ENCODE measurements at regions not wholly inside any gene's neighbourhood (a gene's known extent, or its start where the extent isn't known, plus 50 kb on each side); places are given as distances from the start of the nearest gene placed in this dataset.

DNA sequence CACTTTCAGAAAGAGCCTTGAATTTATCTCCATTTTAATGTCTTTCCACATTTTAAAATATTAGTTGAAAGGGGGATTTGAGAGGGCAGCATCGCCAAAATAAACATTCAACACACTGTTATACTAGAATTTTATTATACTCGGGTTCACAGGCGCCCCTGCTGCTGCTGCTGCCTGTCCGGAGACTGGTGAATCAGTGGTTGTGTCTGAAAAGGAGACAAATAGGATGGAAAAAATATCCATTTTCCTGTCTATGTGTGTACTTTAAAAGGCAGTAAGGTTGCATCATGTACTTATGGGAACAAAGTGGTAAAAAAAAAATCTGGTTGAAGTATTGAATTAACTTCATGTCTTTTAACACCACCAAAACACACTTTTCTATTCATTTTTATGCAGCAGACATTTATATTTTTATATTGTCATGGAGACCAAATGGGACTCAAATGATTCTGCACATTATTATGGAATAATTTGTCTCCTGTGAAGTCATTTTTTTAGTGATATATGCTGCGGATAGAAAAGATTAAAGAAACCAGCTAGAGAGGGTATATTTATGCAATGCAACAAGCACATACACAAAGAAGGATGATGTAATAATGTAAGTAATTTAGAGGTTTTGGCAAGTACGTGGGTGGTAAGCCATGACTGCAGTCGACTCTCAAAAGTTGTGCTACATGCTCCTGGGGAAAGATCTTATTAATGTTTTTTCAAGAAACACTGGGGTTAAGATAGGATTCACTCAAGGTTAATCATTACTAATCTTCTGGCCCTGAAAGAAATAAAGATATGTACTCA is 759.0 kb upstream of the SOX9 start:
- no peak overlapping the region for H3K27ac ChIP-seq (ENCODE audit: insufficient read depth, low read length)
- H4K91ac ChIP-seq (ENCODE audit: insufficient read depth, low read depth, low read length): no peak overlapping the region
- TF ChIP-seq, protein P1, sequence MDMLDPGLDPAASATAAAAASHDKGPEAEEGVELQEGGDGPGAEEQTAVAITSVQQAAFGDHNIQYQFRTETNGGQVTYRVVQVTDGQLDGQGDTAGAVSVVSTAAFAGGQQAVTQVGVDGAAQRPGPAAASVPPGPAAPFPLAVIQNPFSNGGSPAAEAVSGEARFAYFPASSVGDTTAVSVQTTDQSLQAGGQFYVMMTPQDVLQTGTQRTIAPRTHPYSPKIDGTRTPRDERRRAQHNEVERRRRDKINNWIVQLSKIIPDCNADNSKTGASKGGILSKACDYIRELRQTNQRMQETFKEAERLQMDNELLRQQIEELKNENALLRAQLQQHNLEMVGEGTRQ (IDR thresholded peaks at IDR 0.05; ENCODE audit: low read depth, low read length): no peak
- TF ChIP-seq, protein P2, sequence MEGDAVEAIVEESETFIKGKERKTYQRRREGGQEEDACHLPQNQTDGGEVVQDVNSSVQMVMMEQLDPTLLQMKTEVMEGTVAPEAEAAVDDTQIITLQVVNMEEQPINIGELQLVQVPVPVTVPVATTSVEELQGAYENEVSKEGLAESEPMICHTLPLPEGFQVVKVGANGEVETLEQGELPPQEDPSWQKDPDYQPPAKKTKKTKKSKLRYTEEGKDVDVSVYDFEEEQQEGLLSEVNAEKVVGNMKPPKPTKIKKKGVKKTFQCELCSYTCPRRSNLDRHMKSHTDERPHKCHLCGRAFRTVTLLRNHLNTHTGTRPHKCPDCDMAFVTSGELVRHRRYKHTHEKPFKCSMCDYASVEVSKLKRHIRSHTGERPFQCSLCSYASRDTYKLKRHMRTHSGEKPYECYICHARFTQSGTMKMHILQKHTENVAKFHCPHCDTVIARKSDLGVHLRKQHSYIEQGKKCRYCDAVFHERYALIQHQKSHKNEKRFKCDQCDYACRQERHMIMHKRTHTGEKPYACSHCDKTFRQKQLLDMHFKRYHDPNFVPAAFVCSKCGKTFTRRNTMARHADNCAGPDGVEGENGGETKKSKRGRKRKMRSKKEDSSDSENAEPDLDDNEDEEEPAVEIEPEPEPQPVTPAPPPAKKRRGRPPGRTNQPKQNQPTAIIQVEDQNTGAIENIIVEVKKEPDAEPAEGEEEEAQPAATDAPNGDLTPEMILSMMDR (conservative IDR thresholded peaks at IDR 0.05; ENCODE audit: low read depth, low read length): no peak
- TF ChIP-seq MXI1 (IDR thresholded peaks at IDR 0.05; ENCODE audit: borderline replicate concordance, low read depth, low read length): no peak
- peak; percentile 90 for TF ChIP-seq CEBPB (IDR thresholded peaks at IDR 0.05; ENCODE audit: low read depth, low read length)
- TF ChIP-seq RAD21 (IDR thresholded peaks at IDR 0.05; ENCODE audit: low read length): no peak
- TF ChIP-seq RCOR1 (IDR thresholded peaks at IDR 0.05; ENCODE audit: insufficient replicate concordance, low read length): no peak
- no peak for TF ChIP-seq RFX5 (IDR thresholded peaks at IDR 0.05; ENCODE audit: low read depth, low read length)
- TF ChIP-seq SMC3 (IDR thresholded peaks at IDR 0.05; ENCODE audit: low read depth, low read length): no peak
- no peak for TF ChIP-seq MAZ (IDR thresholded peaks at IDR 0.05; ENCODE audit: borderline replicate concordance, low read depth, low read length)
- TF ChIP-seq, protein P3, sequence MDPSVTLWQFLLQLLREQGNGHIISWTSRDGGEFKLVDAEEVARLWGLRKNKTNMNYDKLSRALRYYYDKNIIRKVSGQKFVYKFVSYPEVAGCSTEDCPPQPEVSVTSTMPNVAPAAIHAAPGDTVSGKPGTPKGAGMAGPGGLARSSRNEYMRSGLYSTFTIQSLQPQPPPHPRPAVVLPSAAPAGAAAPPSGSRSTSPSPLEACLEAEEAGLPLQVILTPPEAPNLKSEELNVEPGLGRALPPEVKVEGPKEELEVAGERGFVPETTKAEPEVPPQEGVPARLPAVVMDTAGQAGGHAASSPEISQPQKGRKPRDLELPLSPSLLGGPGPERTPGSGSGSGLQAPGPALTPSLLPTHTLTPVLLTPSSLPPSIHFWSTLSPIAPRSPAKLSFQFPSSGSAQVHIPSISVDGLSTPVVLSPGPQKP (IDR thresholded peaks at IDR 0.05; ENCODE audit: borderline replicate concordance, low read depth, low read length): no peak
- no peak for TF ChIP-seq CHD1 (IDR thresholded peaks at IDR 0.05; ENCODE audit: low read depth, low read length)
- TF ChIP-seq MAFK (IDR thresholded peaks at IDR 0.05; ENCODE audit: low read depth, low read length): no peak
- TF ChIP-seq NFE2L2 (IDR thresholded peaks at IDR 0.05; ENCODE audit: low read depth, low read length): no peak
- TF ChIP-seq POLR2A (IDR thresholded peaks at IDR 0.05; ENCODE audit: low read depth, low read length): no peak
- TF ChIP-seq FOS (IDR thresholded peaks at IDR 0.05; ENCODE audit: low read depth, low read length): 0 out of 2 replicates have a peak, but pooled peaks have one; percentile 9
- no peak for TF ChIP-seq BHLHE40 (IDR thresholded peaks at IDR 0.05; ENCODE audit: low read depth, low read length)
- H3K23ac ChIP-seq (ENCODE audit: low read depth, low read length): no peak overlapping the region
- WGBS, 2 experiments (ENCODE audit: extremely low coverage in 2 of 2, insufficient read length in 1 of 2): 10% methylated on average over 2 of the region's 7 CpGs; no CpG with 5 or more reads in 1 of the 2 experiments
- H2BK120ac ChIP-seq (ENCODE audit: low read depth, low read length): no peak overlapping the region
- no peak overlapping the region for H2BK5ac ChIP-seq (ENCODE audit: low read depth, low read length, poor library complexity, severe bottlenecking)
- no peak overlapping the region for H2BK20ac ChIP-seq (ENCODE audit: low read depth, low read length)
- POLR2A ChIA-PET (ENCODE audit: unreplicated experiment): no interaction called here
- H3K9me3 ChIP-seq (ENCODE audit: control insufficient read depth, insufficient read depth, low read length): no peaks in the 10 kb centered on the region
- H2BK15ac ChIP-seq (ENCODE audit: low read depth, low read length): no peak overlapping the region
- H2AK5ac ChIP-seq (ENCODE audit: low read depth, low read length): no peak overlapping the region
- H3K14ac ChIP-seq (replicated peaks; ENCODE audit: low read depth, low read length): no peak overlapping the region
- no peak overlapping the region for H2AK9ac ChIP-seq (replicated peaks; ENCODE audit: low read depth, low read length, poor library complexity)
- dilution Hi-C loops (cut with HindIII; ENCODE audit: low sequenced_read_pairs, unreplicated experiment) (no loop called here), intact Hi-C loops (cut with micrococcal nuclease) (no loop called here), in situ Hi-C loops (cut with MboI; ENCODE audit: low sequenced_read_pairs) (no loop called here)
- no peak overlapping the region for H3K4me3 ChIP-seq (ENCODE audit: insufficient read depth, low read depth, low read length)
- H3K79me1 ChIP-seq (ENCODE audit: low read depth in 1 of 2, low read length in 2 of 2): no peaks in the 10 kb centered on the region
- no TSS peak for BruUV-seq (replicated peaks)
- H3K4ac ChIP-seq (ENCODE audit: low read depth, low read length): peak overlapping the region; percentile 16; the same call in 1 of the 2 replicates
- no peak overlapping the region; a peak in 1 of 4 replicates for H4K8ac ChIP-seq (ENCODE audit: low read depth in 2 of 2, low read length in 2 of 2)
- no peak overlapping the region for H3K18ac ChIP-seq (ENCODE audit: low read depth, low read length)
- H3K9me1 ChIP-seq (ENCODE audit: insufficient read depth, low read length): no peaks in the 10 kb centered on the region
- no peak overlapping the region for H3K56ac ChIP-seq (ENCODE audit: extremely low read depth, insufficient read depth, low read length)
- no peaks in the 10 kb centered on the region for H3K27me3 ChIP-seq (ENCODE audit: control insufficient read depth, insufficient read depth, low read length)
- no peak overlapping the region for H3K9ac ChIP-seq (ENCODE audit: low read depth, low read length)
- H4K5ac ChIP-seq (ENCODE audit: low read depth, low read length): no peak overlapping the region
- DNase-seq: peak; percentile 81
- H3K36me3 ChIP-seq (ENCODE audit: control insufficient read depth, insufficient read depth, low read length): no peaks in the 10 kb centered on the region
- ATAC-seq (ENCODE audit: low read depth): peak; percentile 72
- no peaks in the 10 kb centered on the region for H4K20me1 ChIP-seq (ENCODE audit: insufficient read depth, low read length)
- H3K4me2 ChIP-seq (ENCODE audit: low read depth, low read length): peak overlapping the region; percentile 39; the same call in 1 of the 2 replicates
- H2AFZ ChIP-seq (replicated peaks; ENCODE audit: low read length, poor library complexity): no peak overlapping the region
- CTCF ChIA-PET: no interaction called here
- no peaks in the 10 kb centered on the region for H3K4me1 ChIP-seq (ENCODE audit: control insufficient read depth, insufficient read depth, low read length)

Data from IMR-90 (cell line).